ENCODE measurements at regions not wholly inside any gene's neighbourhood (a gene's known extent, or its start where the extent isn't known, plus 50 kb on each side); places are given as distances from the start of the nearest gene placed in this dataset.

DNA sequence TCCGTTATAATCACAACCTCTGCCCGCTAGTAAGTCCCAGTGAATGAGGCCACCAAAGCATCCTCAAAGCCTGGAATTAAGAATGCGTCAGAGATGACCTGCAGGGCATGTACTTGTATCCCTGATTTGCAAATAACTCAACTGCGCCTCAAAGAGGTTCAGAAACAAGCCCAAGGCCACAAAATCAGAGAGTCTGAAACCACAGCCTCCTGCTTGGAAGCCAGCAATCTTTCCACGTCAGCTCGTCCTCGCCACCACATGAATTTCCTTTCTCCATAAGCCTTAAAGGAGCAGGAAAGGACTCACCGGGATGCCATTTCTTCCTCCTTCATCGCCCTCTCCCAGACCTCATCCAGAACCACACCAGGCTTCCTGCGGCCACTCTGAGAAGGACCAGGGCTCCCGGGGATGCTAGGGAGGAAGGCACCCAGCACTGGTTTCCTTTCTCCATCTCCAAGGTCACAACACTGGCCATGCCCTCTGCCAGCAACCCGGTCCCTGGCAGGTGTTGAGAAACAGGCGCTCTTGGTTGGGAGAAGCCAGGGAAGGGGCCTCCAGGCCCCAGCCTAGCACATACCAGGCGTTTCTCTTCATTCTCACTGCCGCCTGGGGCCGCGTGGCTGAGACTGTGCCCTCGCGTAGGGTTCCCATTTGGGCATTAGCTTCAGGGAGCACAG lies 191.2 kb upstream of the DIO3 start:
- no peak for DNase-seq (ENCODE audit: low read depth)

- no peak for DNase-seq (ENCODE audit: low read depth)
Measured at GRCh38 chr14:101370593-101371569, 190.4 kb upstream of the DIO3 start.

DNA sequence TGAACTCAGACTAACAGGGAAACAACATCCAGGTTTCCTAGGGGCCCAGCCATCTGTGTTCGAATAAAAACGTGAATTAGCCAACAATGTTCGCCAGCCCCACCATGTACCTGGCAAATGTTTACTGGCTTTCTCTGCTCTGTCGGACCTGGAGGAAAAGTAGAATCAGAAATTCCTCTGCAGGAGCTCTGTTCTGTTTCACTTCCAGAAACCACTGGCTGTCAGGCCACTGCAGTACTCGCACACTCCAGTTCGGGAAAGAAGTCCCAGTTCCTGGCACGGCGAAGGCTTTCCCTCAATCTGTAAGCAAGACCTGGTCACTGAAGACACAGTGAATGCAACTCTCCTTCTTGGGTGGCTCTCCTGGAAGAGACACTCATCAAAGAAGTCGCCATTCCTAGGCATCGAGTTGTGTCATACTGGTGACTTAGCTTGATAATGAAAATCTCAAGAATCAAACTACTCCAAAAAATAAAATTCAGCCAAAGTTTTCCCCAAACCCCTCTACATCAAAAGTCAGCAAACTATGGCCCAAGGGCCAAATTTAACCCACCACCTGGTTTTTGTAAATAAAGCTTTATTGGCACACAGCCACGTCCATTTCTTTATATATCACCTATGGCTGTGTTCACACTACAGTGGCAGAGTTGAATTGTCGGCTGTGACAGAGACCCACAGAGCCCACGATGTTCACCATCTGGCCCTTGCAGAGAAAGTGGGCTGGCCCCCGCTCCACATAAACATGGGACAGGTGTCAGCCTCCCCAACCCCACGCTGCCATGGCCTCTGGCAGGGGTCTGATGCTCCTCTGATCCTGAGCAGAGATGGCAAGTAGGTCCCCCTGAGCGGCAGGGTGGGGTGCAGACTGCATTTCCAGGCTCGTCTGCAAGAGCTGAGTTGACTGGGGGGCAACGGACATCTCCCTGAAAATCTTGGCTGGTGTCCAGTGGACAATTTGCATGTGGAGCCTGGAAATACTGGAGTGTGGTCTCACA lies 189.2 kb upstream of the DIO3 start:
- no peak for DNase-seq (ENCODE audit: low read depth)

GRCh38 chr14:101372894-101373620 lies 188.2 kb upstream of the DIO3 start:
- no peak for DNase-seq (ENCODE audit: low read depth)

DNA sequence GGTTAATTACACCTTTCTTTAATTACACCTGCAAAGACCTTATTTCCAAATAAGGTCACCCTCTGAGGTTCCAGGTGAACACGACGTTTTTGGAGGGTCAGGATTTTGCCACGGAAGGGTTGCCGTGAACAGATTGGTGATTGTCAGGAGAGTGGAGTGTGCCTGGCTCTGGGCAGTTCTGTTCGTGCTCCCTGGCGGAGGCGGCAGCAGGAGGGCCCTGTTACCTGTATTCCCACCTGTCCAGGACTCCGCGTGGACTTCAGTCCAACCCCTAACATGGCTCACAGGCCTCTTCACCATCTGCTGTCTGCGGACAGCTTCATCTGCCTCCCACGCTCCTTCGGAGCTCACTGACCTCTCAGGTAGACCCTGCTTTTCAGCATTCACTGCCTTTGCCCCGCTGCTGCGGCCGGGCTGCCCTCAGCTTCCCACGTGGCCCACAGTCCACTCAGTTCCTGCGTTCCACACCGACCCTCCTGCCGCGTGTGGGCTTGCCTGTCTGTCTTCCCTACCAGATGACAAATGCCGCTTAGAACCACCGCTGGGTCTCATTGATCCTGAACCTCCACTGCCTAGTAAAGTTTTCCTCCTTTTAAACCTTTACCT lies 187.5 kb upstream of the DIO3 start:
- no peak for DNase-seq (ENCODE audit: low read depth)

DNA sequence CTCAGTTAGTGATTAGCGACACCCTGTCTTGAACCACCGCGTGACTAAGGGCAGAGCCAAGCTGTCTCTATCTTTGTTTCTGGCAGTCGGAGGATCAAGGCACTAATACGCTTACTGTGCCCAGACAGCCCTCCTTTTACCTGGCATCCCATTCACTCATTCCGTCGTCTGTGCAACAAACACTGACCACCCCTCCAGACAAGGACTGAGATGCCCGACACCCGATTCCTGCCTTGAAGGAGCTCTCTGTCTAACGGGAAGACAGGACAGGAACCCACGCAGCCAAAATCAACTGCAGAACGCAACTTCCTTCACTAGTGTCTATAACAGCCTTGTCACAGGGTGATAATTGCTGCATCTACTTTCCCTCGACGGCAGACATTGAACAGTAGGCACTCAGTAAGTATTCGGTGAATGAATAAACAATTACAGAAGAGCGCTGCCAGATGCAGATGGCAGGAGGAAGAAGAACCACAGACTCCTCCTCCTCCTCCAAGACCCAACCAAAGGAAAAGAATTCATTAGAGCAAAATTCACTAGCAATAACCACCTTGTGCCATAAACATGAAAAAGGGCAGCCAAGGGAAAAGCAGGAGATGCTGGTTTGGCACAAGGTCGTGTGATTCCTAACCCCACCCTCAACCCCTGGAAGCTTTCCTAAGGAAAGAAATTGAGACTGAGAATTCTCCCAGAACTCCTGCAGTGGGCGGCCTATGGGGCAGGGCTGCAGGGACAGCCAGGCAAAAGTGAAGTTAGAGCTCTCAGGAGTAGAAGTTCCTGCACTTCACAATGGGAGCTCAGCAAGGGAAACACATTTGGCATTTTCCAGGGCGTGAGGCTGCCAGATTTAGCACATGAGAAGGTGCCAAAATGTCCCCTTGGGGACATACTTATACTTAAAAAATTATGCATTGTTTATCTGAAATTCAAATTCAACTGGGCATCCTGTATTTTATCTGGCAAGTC lies 186.6 kb upstream of the DIO3 start:
- no peak for DNase-seq (ENCODE audit: low read depth)

GRCh38 chr14:101377069-101377468 lies 184.2 kb upstream of the DIO3 start:
- DNase-seq (ENCODE audit: low read depth): no peak

DNA sequence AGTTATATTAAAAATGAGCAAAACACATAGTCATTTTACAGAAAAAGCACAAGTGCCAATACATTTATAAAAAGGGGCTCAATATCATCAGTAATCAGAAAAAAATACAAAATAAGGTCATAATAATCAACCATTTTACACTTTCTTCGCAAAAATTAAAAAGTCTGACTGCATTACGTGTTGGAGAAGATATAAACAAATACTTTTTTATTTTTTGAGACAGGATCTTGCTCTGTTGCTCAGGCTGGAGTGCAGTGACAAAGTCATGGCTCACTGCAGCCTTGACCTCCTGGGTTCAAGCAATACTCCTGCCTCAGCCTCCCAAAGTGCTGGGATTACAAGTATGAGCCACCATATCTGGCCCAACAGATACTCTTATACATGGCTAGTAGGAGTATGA lies 181.5 kb upstream of the DIO3 start:
- DNase-seq (ENCODE audit: low read depth): no peak

DNA sequence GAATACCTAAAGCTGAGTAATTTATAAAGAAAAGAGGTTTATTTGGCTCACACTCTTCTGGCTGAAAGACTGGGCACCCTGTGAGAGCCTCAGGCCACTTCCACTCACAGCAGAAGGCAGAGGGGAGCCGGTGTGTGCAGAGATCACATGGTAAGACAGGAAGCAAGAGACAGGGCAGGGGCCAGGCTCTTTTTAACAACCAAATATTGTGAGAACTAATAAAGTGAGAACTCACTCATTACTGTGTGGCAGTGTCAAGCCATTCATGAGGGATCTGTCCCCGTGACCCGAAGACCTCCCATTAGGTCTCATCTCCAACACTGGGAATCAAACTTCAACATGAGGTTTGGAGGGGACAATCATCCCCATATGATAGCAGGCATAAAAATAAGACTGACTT lies 180.8 kb upstream of the DIO3 start:
- no peak for DNase-seq (ENCODE audit: low read depth)

DNA sequence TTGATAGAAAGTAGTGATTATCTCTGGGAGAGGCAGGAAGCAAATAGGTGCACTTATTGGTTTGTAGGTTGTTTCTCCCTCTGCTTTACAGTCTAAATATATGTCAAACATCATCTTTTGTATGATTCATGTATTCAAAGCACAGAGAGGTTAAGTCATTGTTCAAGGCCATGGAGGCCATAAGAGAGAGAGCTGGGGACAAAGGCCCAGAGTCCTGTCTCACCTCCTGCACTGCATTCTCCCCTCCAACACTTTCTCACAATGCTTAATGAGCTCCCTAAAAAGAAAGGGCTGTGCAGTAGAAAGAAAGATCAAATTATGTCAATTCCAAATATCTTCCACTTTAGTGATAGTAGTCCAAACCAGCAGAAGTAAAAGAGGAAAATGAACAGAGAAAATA lies 180.4 kb upstream of the DIO3 start:
- no peak for DNase-seq (ENCODE audit: low read depth)

- no peak for DNase-seq (ENCODE audit: low read depth)
Measured at GRCh38 chr14:101383737-101384338, 177.5 kb upstream of the DIO3 start.

GRCh38 chr14:101394374-101394773 lies 166.9 kb upstream of the DIO3 start:
- no peak for DNase-seq (ENCODE audit: low read depth)

GRCh38 chr14:101395779-101396178 lies 165.5 kb upstream of the DIO3 start:
- no peak for DNase-seq (ENCODE audit: low read depth)

DNA sequence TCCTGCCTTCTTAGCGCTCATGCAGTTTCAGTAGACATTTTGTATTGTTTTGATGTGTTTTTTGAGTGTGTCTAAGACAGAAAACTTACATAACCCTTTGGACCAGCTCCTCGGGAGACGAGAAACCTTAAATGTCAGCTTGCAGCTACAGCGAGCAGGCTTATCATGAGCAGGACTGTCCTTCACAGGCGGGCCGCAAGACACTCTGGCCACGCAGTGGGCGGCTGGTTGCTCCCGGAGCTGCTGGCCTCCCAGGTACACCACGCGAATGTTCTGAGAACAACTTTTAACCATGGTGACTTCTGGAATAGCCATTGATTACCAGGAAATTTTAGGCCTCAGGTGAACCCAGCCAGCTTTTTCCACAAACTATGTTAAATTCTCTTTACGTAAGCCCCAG lies 164.1 kb upstream of the DIO3 start:
- DNase-seq (ENCODE audit: low read depth): no peak

DNA sequence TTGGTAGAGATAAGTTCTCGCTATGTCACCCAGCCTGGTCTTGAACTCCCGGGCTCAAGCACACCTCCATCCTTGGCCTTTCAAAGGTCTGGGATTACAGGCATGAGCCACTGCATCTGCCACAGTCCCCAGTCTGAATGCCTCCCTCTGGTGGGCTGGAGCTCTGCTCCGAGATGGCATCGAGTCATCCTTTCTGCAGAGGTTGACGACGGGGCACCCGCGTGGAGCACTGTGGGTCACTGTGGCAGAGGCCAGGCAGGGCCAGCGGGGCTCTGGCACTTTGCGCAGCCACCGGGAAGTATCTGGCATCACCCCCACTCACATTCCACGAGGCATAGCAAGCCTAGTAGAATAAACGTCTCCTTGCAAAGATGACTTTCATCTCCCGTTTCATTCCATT lies 163.3 kb upstream of the DIO3 start:
- no peak for DNase-seq (ENCODE audit: low read depth)

DNA sequence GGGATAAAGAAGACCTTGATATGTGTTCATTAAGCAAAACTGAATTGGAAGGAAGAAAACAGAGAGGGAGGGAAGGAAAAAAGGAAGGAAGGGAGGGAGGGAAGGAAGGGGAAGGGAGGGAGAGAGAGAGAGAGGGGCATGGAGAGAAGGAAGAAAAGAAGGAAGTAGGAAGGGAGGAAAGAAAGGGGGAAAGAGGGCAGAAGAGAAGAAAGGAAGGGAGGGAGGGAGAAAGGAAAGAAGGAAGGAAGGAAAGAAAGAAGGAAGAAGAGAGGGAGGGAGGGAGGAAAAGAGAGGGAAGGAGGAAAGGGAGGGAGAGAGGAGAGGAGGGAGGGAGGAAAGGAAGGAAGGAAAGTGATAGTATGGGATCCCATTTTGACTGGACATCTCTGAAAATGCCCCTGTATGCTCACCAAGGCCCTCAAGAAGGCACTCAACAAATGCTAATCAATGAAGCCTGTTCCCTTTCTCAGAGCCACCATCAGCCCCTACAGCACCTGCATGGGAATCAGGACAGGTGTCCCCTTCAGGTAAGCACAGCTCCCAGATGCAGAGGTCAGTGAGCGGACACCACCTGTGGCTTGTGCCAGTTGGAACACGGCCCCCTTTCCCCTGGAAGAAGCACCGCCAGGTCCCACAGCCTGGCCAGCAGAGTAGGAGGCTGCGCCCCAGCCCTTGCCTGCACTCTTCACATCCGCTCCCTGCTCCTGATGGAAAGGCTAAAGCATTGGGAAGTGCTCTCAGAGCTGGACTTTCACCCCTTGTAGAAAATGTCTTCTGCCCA lies 161.4 kb upstream of the DIO3 start:
- no peak for DNase-seq (ENCODE audit: low read depth)

DNA sequence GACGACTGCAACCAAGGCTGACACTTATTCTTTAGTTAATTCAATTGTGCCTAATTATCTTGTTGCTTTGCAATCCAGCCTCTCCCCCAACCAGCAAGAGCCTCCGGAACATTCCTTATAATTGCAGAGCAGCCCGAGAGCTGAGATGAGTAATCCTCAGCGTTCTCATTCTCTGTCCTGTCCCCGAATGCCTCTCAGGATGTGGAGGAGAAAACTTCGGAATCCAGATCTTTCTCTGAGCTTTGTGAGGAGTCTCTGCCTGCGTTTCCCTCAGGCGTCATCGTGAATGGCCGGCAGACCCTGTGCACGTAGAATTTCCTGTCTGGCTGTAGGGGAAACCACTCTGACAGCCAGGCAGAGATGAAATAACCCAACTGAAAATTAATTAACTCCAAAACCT lies 160.5 kb upstream of the DIO3 start:
- DNase-seq (ENCODE audit: low read depth): no peak

GRCh38 chr14:101402936-101403660 lies 158.2 kb upstream of the DIO3 start:
- DNase-seq (ENCODE audit: low read depth): no peak
